Kidney epithelial cell (primary cell): ENCODE measurements at regions not wholly inside any gene's neighbourhood (a gene's known extent, or its start where the extent isn't known, plus 50 kb on each side); places are given as distances from the start of the nearest gene placed in this dataset.

Experiments used
- DNase-seq: peaks from one replicate; pipeline ENCODE4 v3.0.0-alpha.2; 2010; ENCODE audit warnings: low read depth
- H3K27me3 ChIP-seq: 2 replicates; pipeline ENCODE4 v1.6.0; 2011; ENCODE audit warnings: low read length; ENCODE audit not compliant: control insufficient read depth, insufficient read depth
- H3K36me3 ChIP-seq: 2 replicates; pipeline ENCODE4 v1.5.1; 2011; ENCODE audit warnings: low read length; ENCODE audit not compliant: control insufficient read depth, insufficient read depth
- H3K4me3 ChIP-seq: 2 replicates; pipeline ENCODE4 v1.5.1; 2011; ENCODE audit warnings: low read depth, mild to moderate bottlenecking, control low read depth, low read length
- TF ChIP-seq, protein P1 (sequence below): IDR thresholded peaks from 2 replicates; pipeline ENCODE4 v1.5.1; 2011; ENCODE audit warnings: mild to moderate bottlenecking, moderate library complexity, low read length, control low read depth, inconsistent platforms; ENCODE audit not compliant: insufficient read depth, poor library complexity, severe bottlenecking

DNA sequence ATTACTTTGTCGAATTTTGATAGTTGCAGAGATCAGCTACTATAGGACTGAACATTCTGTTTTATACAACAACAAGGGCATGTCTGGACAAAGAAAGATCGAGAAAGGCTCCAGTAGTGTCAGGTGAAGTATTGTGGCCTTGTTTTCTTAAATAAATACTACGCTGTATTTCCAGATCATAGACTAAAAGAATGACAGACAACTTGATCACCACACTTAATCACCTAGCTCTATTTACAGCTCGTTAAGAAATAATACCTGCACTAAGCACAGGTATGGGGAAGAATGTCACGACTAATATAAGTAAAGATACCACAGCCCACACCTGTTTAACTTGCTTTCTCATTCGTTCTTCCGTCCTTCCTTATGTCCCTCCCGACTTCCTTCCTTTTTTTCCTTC is 269.2 kb downstream of the HGF start:
- Histone ChIP-seq H3K4me3 (no peak overlapping the region), H3K36me3 (no peaks in the 10 kb centered on the region), H3K27me3 (no peaks in the 10 kb centered on the region)
- TF ChIP-seq, protein P1, sequence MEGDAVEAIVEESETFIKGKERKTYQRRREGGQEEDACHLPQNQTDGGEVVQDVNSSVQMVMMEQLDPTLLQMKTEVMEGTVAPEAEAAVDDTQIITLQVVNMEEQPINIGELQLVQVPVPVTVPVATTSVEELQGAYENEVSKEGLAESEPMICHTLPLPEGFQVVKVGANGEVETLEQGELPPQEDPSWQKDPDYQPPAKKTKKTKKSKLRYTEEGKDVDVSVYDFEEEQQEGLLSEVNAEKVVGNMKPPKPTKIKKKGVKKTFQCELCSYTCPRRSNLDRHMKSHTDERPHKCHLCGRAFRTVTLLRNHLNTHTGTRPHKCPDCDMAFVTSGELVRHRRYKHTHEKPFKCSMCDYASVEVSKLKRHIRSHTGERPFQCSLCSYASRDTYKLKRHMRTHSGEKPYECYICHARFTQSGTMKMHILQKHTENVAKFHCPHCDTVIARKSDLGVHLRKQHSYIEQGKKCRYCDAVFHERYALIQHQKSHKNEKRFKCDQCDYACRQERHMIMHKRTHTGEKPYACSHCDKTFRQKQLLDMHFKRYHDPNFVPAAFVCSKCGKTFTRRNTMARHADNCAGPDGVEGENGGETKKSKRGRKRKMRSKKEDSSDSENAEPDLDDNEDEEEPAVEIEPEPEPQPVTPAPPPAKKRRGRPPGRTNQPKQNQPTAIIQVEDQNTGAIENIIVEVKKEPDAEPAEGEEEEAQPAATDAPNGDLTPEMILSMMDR: no peak
- no peak for DNase-seq

DNA sequence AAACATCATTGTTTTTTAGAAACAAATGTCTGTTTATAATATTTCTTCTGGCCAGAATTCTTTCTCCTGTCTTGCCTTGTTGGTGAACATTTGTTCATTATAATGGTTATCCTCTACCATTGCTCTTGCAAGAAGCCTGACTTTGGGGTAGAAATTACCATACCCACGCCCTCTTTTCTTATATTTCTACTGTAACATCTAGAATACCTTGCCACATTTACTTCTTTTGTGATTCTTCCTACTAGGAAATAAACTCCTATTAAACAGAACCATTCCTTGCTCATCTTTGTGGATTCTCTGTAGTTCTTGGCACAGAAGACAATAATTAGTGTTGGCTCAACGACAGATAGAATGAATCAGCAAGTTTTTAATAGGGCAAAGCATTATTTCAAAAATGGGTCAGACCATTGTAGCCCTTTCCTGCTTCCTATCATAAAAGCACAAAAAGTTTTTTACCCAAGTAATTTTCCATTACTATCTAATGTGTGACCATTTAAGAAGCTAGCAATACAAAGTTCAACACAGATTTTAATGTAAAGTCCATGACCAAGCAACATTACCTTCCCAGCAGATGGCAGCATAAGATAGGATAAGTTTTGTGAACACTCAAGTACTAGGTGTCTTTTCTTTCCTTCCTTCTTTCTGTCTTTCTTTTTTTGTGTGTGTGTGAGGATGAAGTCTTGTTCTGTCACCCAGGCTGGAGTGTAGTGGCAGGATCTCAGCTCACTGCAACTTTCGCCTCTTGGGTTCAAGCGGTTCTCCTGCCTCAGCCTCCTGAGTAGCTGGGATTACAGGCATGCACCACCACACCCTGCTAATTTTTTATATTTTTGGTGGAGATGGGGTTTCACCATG is 270.4 kb downstream of the HGF start:
- DNase-seq: peak; percentile 26
- TF ChIP-seq, protein P1: peak; percentile 38
- no peaks in the 10 kb centered on the region for H3K36me3 ChIP-seq
- H3K27me3 ChIP-seq: no peaks in the 10 kb centered on the region
- no peak overlapping the region for H3K4me3 ChIP-seq

DNA sequence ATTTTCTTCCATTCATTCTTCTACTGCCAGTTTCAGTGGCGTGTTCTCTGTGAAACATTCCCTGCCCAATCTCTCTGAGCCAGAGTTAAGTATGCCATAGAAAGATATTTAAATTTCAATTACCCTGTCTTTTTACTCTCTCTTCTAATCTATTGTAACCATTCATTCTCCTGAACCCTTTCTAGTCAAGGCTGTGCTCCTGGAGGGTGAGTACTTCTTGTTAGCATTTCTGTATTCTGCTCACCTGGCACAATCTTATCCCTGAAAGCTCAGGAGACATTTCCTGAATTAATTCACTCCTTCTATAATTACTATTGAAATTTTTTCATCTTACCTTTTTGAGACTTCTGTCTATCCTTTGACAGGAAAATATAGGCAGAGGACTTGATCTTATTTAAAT is 271.7 kb downstream of the HGF start:
- Histone ChIP-seq H3K27me3 (no peaks in the 10 kb centered on the region), H3K4me3 (no peak overlapping the region), H3K36me3 (no peaks in the 10 kb centered on the region)
- no peak for DNase-seq
- TF ChIP-seq, protein P1: no peak

DNA sequence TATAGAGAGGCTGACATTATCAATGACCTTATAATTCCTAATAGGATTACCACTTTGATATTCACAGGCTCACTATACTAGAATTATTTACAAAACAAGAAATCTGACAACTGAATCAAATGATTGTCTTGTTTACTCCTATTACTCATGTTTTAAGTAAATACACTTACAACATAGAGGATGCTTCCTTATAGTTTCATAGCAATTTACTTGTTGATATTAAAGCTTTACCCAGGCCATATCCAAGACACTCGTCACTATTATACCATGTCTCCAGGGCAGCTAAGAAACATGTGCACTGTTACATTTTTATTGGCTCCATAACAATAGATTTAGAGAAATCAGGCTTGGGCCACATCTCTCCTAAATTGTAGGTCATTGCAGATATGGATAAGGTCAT is 276.9 kb downstream of the HGF start:
- H3K27me3 ChIP-seq: no peaks in the 10 kb centered on the region
- TF ChIP-seq, protein P1: no peak
- DNase-seq: no peak
- H3K36me3 ChIP-seq: no peaks in the 10 kb centered on the region
- H3K4me3 ChIP-seq: no peak overlapping the region

DNA sequence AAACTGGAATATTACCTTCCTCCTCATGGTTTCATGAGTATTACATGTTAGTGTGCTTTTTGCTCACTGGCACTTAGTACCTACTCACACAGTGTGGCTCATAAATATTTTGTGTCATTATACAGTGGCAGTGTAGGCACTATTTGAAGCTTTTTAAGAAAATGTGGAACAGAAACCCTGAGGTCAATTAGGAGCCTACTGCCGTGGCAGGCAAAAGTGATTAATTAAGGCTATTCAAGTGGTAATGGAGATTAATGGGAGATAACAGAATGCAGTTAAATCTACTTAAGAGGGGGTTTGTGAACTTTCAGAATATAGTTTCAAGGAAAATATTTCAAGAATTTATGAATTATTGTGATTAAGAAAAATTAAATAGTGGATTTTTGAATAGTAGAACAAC is 277.6 kb downstream of the HGF start:
- Histone ChIP-seq H3K27me3 (no peaks in the 10 kb centered on the region), H3K4me3 (no peak overlapping the region), H3K36me3 (no peaks in the 10 kb centered on the region)
- TF ChIP-seq, protein P1: no peak
- no peak for DNase-seq

DNA sequence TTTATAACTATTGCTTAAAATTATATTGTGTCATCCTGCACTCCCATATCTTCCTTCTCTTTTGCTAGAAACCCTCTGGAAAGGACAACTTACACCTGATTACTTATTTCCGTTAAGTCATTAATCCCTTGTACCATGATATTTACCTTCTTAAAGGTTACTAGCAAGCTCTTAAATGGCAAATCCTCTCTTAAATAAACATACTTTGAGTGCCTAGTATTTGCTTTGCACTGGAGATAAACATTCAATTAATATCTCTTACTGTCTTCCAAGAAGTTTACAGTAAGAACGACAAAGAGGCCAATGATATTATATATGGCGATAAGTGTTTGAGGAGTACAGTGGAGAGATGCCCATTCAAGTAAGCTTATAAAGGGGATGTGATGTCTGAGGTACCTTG is 278.3 kb downstream of the HGF start:
- H3K27me3 ChIP-seq: no peaks in the 10 kb centered on the region
- H3K36me3 ChIP-seq: no peaks in the 10 kb centered on the region
- TF ChIP-seq, protein P1: no peak
- no peak overlapping the region for H3K4me3 ChIP-seq
- no peak for DNase-seq
